GM21717 (cell line): ENCODE measurements at regions not wholly inside any gene's neighbourhood (a gene's known extent, or its start where the extent isn't known, plus 50 kb on each side); places are given as distances from the start of the nearest gene placed in this dataset.

Experiments
- ATAC-seq: cut with Tn5 transposase; IDR thresholded peaks from one replicate; pipeline ENCODE4 v1.9.1; 2021; ENCODE audit warnings: mild to moderate bottlenecking, moderate library complexity; ENCODE audit not compliant: unreplicated experiment

GRCh38 chr3:177524742-177525141 lies 327.5 kb upstream of the TBL1XR1 start:
- ATAC-seq: no peak

- no peak for ATAC-seq
These were observed 328.1 kb upstream of the TBL1XR1 start for GRCh38 chr3:177525414-177525813.

GRCh38 chr3:177525987-177526712 lies 328.9 kb upstream of the TBL1XR1 start:
- ATAC-seq: no peak

- no peak for ATAC-seq
These were observed 329.9 kb upstream of the TBL1XR1 start for GRCh38 chr3:177527182-177527581.

- no peak for ATAC-seq
These were observed 331.2 kb upstream of the TBL1XR1 start for GRCh38 chr3:177528306-177529070.

- ATAC-seq: no peak
These were observed 331.8 kb upstream of the TBL1XR1 start for GRCh38 chr3:177529071-177529550.

- ATAC-seq: no peak
These were observed 332.5 kb upstream of the TBL1XR1 start for GRCh38 chr3:177529716-177530335.

GRCh38 chr3:177530908-177531307 lies 333.6 kb upstream of the TBL1XR1 start:
- ATAC-seq: no peak

GRCh38 chr3:177536873-177537272 lies 339.6 kb upstream of the TBL1XR1 start:
- ATAC-seq: no peak

GRCh38 chr3:177537612-177538011 lies 340.3 kb upstream of the TBL1XR1 start:
- no peak for ATAC-seq

- ATAC-seq: no peak
These were observed 340.9 kb upstream of the TBL1XR1 start for GRCh38 chr3:177538048-177538749.

GRCh38 chr3:177538750-177539730 lies 341.8 kb upstream of the TBL1XR1 start:
- peak; percentile 89 for ATAC-seq

- ATAC-seq: no peak
These were observed 344.3 kb upstream of the TBL1XR1 start for GRCh38 chr3:177541541-177541940.

GRCh38 chr3:177545964-177546363 lies 348.7 kb upstream of the TBL1XR1 start:
- ATAC-seq: no peak

- ATAC-seq: no peak
These were observed 350.5 kb upstream of the TBL1XR1 start for GRCh38 chr3:177547711-177548350.

GRCh38 chr3:177550667-177551066 lies 353.4 kb upstream of the TBL1XR1 start:
- no peak for ATAC-seq

GRCh38 chr3:177551431-177551836 lies 354.2 kb upstream of the TBL1XR1 start:
- no peak for ATAC-seq

GRCh38 chr3:177552051-177552450 lies 354.8 kb upstream of the TBL1XR1 start:
- no peak for ATAC-seq

GRCh38 chr3:177553012-177553411 lies 355.7 kb upstream of the TBL1XR1 start:
- no peak for ATAC-seq
